ENCODE measurements at regions not wholly inside any gene's neighbourhood (a gene's known extent, or its start where the extent isn't known, plus 50 kb on each side); places are given as distances from the start of the nearest gene placed in this dataset.

DNA sequence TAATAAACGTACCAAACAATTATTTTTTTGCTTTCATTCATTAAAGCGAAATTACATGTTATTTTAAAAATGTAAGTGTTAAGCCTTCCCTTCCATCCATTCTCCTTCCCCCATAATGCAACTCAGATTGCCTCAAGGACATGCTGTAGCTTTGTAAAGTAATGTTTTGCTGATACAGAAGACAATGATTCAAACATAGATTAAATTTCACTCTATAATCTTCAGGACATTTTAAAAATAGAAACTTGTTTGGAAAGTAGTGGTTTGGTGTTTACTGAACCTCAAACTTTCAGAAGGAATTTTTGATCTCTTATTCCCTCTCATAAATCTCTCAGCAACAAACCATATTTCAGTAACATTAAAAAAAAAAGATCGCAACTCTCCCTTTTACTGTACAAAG, 350.9 kb upstream of the HSF2 start:
- no peak for TF ChIP-seq SIN3A (IDR thresholded peaks at IDR 0.05; ENCODE audit: borderline replicate concordance, insufficient read depth, low read length)
- TF ChIP-seq, protein P1, sequence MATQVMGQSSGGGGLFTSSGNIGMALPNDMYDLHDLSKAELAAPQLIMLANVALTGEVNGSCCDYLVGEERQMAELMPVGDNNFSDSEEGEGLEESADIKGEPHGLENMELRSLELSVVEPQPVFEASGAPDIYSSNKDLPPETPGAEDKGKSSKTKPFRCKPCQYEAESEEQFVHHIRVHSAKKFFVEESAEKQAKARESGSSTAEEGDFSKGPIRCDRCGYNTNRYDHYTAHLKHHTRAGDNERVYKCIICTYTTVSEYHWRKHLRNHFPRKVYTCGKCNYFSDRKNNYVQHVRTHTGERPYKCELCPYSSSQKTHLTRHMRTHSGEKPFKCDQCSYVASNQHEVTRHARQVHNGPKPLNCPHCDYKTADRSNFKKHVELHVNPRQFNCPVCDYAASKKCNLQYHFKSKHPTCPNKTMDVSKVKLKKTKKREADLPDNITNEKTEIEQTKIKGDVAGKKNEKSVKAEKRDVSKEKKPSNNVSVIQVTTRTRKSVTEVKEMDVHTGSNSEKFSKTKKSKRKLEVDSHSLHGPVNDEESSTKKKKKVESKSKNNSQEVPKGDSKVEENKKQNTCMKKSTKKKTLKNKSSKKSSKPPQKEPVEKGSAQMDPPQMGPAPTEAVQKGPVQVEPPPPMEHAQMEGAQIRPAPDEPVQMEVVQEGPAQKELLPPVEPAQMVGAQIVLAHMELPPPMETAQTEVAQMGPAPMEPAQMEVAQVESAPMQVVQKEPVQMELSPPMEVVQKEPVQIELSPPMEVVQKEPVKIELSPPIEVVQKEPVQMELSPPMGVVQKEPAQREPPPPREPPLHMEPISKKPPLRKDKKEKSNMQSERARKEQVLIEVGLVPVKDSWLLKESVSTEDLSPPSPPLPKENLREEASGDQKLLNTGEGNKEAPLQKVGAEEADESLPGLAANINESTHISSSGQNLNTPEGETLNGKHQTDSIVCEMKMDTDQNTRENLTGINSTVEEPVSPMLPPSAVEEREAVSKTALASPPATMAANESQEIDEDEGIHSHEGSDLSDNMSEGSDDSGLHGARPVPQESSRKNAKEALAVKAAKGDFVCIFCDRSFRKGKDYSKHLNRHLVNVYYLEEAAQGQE (IDR thresholded peaks at IDR 0.05; ENCODE audit: insufficient read depth in 1 of 2, low read depth in 2 of 2, low read length in 2 of 2), result no peak
- no peak for TF ChIP-seq POLR2AphosphoS5 (IDR thresholded peaks at IDR 0.05; ENCODE audit: low read depth, low read length)

All from PFSK-1 (cell line).